ENCODE measurements at regions not wholly inside any gene's neighbourhood (a gene's known extent, or its start where the extent isn't known, plus 50 kb on each side); places are given as distances from the start of the nearest gene placed in this dataset.
"Not testable (repeated sequence)": the region's sequence is repeated elsewhere in the genome, so short reads cannot be mapped to it uniquely, and the experiment has no call there.

- ATAC-seq (replicated peaks); H3K27me3 Mint-ChIP-seq; H3K27ac Mint-ChIP-seq; H3K36me3 Mint-ChIP-seq (ENCODE audit: low read depth); H3K4me3 Mint-ChIP-seq; H3K4me1 Mint-ChIP-seq; H3K9me3 Mint-ChIP-seq: not testable (repeated sequence)
Observed at GRCh38 chr7:56697058-56697457, 435.2 kb downstream of the ZNF479 start.

- H3K27ac Mint-ChIP-seq: no peak overlapping the region
- H3K36me3 Mint-ChIP-seq (ENCODE audit: low read depth): no peaks in the 10 kb centered on the region
- no peak overlapping the region for H3K4me3 Mint-ChIP-seq
- H3K27me3 Mint-ChIP-seq: no peaks in the 10 kb centered on the region
- H3K9me3 Mint-ChIP-seq: peaks cover 26% of the 10 kb centered on the region
- ATAC-seq (replicated peaks): no peak
- no peaks in the 10 kb centered on the region for H3K4me1 Mint-ChIP-seq
Observed at GRCh38 chr7:56686276-56686859, 445.9 kb downstream of the ZNF479 start.

DNA sequence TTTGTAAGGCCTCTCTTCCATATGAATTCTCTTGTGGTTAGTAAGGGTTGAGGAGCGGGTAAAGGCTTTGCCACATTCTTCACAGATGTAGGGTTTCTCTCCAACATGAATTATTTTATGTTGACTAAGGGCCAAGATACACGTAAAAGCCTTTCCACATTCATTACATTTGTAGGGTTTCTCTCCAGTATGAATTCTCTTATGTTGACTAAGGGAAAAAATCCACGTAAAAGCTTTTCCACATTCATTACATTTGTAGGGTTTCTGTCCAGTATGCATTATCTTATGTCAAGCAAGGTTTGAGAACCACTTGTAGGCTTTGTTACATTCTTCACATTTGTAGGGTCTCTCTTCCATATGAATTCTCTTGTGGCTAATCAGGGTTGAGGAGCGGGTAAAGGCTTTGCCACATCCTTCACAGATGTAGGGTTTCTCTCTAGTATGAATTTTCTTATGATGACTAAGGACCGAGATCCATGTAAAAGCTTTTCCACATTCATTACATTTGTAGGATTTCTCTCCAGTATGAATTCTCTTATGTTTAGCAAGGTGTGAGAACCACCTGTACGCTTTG lies 493.0 kb downstream of the ZNF479 start:
- no peak for ATAC-seq (replicated peaks)
- H3K27ac Mint-ChIP-seq: no peak overlapping the region
- H3K27me3 Mint-ChIP-seq: no peaks in the 10 kb centered on the region
- no peaks in the 10 kb centered on the region for H3K36me3 Mint-ChIP-seq (ENCODE audit: low read depth)
- no peak overlapping the region for H3K4me3 Mint-ChIP-seq
- H3K4me1 Mint-ChIP-seq: no peaks in the 10 kb centered on the region
- peaks cover 42% of the 10 kb centered on the region for H3K9me3 Mint-ChIP-seq

- Mint-ChIP-seq H3K4me3 (no peak overlapping the region), H3K27me3 (no peaks in the 10 kb centered on the region), H3K4me1 (no peaks in the 10 kb centered on the region), H3K9me3 (peaks cover 28% of the 10 kb centered on the region), H3K36me3 (ENCODE audit: low read depth) (no peaks in the 10 kb centered on the region), H3K27ac (no peak overlapping the region)
- ATAC-seq (replicated peaks): no peak
Observed at GRCh38 chr7:56609852-56610355, 493.7 kb upstream of the NUPR2 start.

DNA sequence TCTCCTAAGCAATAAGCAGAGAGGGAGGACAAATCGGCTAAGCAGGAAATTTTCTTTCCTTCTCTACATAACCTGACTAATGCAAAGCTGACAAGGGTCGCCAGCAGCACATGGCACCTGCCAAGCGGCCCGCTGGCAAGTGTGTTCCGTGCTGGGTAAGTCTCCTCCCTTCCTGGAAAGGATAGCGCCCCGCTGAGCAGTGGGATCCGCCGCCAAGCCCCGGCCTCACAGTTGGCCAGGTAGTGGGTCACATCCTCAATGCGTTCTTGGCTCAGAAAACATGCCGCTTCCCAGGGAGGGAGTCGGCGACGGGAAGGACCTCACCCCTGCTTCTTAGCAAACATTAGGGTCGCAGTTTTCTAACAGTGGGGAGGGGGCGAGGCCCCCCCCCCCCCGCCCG lies 488.9 kb upstream of the NUPR2 start:
- Mint-ChIP-seq H3K27me3 (no peaks in the 10 kb centered on the region), H3K9me3 (peaks cover 16% of the 10 kb centered on the region), H3K4me3 (no peak overlapping the region), H3K27ac (no peak overlapping the region), H3K36me3 (ENCODE audit: low read depth) (no peaks in the 10 kb centered on the region), H3K4me1 (no peaks in the 10 kb centered on the region)
- no peak for ATAC-seq (replicated peaks)

GRCh38 chr7:56578612-56579011 lies 462.4 kb upstream of the NUPR2 start:
- Mint-ChIP-seq H3K27me3 (no peaks in the 10 kb centered on the region), H3K9me3 (peaks cover 27% of the 10 kb centered on the region), H3K27ac (no peak overlapping the region), H3K4me3 (no peak overlapping the region), H3K36me3 (ENCODE audit: low read depth) (no peaks in the 10 kb centered on the region), H3K4me1 (no peaks in the 10 kb centered on the region)
- ATAC-seq (replicated peaks): no peak

DNA sequence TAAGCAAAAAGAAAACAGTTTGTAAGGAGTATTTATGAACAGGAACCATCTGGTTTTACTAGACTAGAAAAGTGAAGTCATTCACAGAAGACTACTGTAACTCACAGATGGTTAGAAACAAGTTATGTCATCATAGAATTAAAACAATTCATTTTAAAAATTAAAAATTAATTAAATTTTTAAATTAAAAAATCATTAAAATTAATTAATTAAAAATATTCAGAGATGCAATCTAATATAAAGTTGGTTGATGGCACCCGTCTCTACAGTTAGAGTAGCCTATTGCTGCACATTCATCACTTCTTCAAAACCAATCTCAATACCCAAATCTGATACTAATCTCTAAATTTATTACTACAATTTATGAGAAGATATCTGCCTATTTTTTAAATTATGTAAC lies 454.8 kb upstream of the NUPR2 start:
- Mint-ChIP-seq H3K9me3 (peaks cover 4% of the 10 kb centered on the region), H3K4me1 (no peaks in the 10 kb centered on the region), H3K36me3 (ENCODE audit: low read depth) (no peaks in the 10 kb centered on the region), H3K27ac (no peak overlapping the region), H3K4me3 (no peak overlapping the region), H3K27me3 (no peaks in the 10 kb centered on the region)
- ATAC-seq (replicated peaks): no peak

GRCh38 chr7:56538541-56539429 lies 422.6 kb upstream of the NUPR2 start:
- peaks cover 23% of the 10 kb centered on the region for H3K9me3 Mint-ChIP-seq
- no peak for ATAC-seq (replicated peaks)
- no peak overlapping the region for H3K4me3 Mint-ChIP-seq
- H3K27ac Mint-ChIP-seq: no peak overlapping the region
- H3K27me3 Mint-ChIP-seq: no peaks in the 10 kb centered on the region
- no peaks in the 10 kb centered on the region for H3K4me1 Mint-ChIP-seq
- H3K36me3 Mint-ChIP-seq (ENCODE audit: low read depth): no peaks in the 10 kb centered on the region

DNA sequence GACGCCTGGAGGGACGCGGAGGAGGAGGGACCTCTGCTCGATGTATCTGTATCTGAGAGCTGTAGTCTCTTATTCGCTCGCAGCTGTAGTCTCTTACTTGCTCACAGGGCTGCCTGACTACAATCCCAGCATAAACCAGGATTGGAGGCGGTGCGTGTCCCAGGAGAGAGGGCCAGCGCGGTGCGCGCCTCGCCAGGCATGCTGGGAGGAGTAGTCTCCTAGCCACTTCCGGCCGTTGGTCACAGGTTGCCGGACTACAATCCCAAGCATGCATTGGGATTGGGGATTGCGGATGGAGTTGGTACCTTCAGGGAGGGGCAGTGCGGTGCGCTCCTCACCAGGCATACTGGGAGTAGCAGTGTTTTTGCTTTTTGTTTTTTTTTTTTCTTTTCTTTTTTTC lies 421.7 kb upstream of the NUPR2 start:
- H3K4me1 Mint-ChIP-seq: no peaks in the 10 kb centered on the region
- H3K27ac Mint-ChIP-seq: no peak overlapping the region
- H3K27me3 Mint-ChIP-seq: no peaks in the 10 kb centered on the region
- no peak for ATAC-seq (replicated peaks)
- H3K4me3 Mint-ChIP-seq: no peak overlapping the region
- H3K9me3 Mint-ChIP-seq: peaks cover 23% of the 10 kb centered on the region
- H3K36me3 Mint-ChIP-seq (ENCODE audit: low read depth): no peaks in the 10 kb centered on the region

GRCh38 chr7:56537477-56537876 lies 421.3 kb upstream of the NUPR2 start:
- H3K27ac Mint-ChIP-seq: no peak overlapping the region
- peaks cover 23% of the 10 kb centered on the region for H3K9me3 Mint-ChIP-seq
- no peak overlapping the region for H3K4me3 Mint-ChIP-seq
- no peak for ATAC-seq (replicated peaks)
- no peaks in the 10 kb centered on the region for H3K4me1 Mint-ChIP-seq
- no peaks in the 10 kb centered on the region for H3K36me3 Mint-ChIP-seq (ENCODE audit: low read depth)
- no peaks in the 10 kb centered on the region for H3K27me3 Mint-ChIP-seq

DNA sequence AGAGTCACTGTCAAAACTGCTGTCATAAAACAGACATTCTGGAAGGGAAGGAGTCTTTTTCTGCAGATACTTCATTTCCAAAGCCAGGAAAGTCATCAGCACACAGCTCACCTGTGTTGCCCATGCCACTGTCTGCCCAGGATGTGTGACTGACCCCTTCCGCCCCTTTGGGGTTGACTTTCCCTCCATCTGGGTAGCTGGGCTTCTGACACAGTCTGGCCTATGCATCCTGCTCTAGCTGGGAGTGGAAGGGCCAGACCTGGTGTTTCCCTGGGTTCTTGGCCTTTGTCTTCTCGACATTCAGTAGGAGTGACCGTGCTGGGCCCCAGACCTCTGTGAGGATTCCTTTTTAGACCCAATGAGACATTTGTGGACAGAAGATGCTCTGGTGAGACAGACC lies 378.9 kb upstream of the NUPR2 start:
- Mint-ChIP-seq H3K9me3 (peaks cover 12% of the 10 kb centered on the region), H3K27me3 (no peaks in the 10 kb centered on the region), H3K4me3 (no peak overlapping the region), H3K36me3 (ENCODE audit: low read depth) (no peaks in the 10 kb centered on the region), H3K4me1 (no peaks in the 10 kb centered on the region), H3K27ac (no peak overlapping the region)
- ATAC-seq (replicated peaks): no peak

DNA sequence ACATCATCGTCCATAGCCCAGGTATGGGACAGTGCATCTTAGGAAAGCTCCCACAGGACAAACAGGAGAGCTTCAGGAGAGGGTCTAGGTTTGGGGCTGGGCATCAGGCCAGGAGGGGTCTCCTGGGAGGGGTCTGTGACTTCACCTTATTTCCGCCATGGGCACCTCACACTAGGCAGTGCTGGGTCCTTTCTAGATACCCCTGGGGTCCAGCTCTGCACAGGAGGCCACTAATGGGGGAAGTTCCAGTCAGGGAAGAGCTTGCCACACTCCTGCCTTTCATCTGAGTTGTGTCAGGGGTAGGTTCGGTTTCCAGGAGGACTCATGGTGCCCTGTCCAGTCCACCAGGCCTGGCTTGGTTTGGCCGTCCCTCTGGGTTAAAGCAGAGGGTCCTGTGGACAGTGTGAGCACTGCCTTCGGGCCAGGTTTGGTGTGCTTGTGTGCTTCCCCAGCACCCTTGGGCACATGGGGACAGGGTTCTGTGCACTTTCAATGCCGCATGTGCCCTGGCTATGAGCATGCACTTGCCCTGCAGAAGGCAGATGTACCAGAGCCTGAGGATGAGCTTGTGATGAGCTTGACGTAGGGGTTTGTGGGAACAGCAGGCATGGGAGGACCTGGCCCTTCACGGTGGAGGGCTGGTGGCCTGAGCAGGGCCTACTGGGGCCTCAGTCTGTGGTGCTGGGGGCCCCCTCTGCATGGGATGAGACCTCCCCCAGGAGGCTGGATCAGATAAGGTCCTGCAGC lies 377.7 kb upstream of the NUPR2 start:
- Mint-ChIP-seq H3K36me3 (ENCODE audit: low read depth) (no peaks in the 10 kb centered on the region), H3K27me3 (no peaks in the 10 kb centered on the region), H3K4me3 (no peak overlapping the region), H3K9me3 (peaks cover 11% of the 10 kb centered on the region), H3K4me1 (no peaks in the 10 kb centered on the region), H3K27ac (no peak overlapping the region)
- ATAC-seq (replicated peaks): no peak

- Mint-ChIP-seq H3K9me3 (peaks cover 10% of the 10 kb centered on the region), H3K36me3 (ENCODE audit: low read depth) (no peaks in the 10 kb centered on the region), H3K27me3 (no peaks in the 10 kb centered on the region), H3K27ac (no peak overlapping the region), H3K4me3 (no peak overlapping the region), H3K4me1 (no peaks in the 10 kb centered on the region)
- no peak for ATAC-seq (replicated peaks)
Observed at GRCh38 chr7:56493196-56493595, 377.0 kb upstream of the NUPR2 start.

DNA sequence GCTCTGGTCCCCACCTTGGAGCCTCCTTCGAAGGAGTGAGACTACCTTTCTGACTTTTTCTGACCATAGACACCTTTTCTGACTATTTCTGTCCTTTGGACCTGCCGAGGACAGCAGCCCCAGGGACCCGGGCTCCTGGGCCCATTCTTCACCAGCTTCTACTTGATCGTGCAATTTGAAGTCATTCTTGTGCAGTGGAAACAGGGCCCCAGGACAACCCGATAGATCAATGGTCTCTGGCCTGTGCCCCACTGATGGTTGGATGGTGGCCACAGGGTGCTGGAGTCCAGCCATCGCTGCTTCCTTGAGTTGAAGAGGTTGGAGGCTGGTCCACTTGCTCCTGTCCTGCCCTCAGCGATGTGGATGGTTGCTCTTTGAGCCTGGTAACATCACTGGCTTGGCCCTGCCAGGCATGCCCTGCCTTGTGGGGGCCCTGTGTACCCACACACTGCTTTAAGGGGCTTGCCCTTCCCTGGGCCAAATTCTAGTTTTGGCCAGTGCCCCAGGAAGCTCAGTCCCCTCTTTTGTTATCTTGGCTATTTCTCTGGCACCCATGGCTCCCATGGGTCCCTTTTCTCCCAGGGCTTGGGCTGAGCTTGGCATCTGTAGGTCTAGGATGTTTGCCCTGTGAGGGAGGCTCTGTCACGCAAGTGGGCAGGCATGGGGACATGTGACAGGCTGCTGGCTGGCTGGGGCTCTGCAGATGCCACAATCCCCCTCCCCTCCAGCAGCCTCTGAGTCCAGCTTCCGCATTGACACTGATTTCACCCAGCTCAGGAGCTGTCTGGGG lies 375.6 kb upstream of the NUPR2 start:
- no peaks in the 10 kb centered on the region for H3K36me3 Mint-ChIP-seq (ENCODE audit: low read depth)
- no peaks in the 10 kb centered on the region for H3K4me1 Mint-ChIP-seq
- H3K27me3 Mint-ChIP-seq: no peaks in the 10 kb centered on the region
- no peak overlapping the region for H3K4me3 Mint-ChIP-seq
- ATAC-seq (replicated peaks): no peak
- no peak overlapping the region for H3K27ac Mint-ChIP-seq
- H3K9me3 Mint-ChIP-seq: peaks cover 10% of the 10 kb centered on the region

Measured in activated T-helper 17 cell treated with anti-CD3 and anti-CD28 coated beads, Interleukin-2, amount 50 U/mL, for 72 hours (primary cell).